ENCODE measurements at regions not wholly inside any gene's neighbourhood (a gene's known extent, or its start where the extent isn't known, plus 50 kb on each side); places are given as distances from the start of the nearest gene placed in this dataset.

- H2AFZ ChIP-seq (ENCODE audit: low read depth, low read length), result no peak overlapping the region
- H3K79me2 ChIP-seq (ENCODE audit: low read length), result no peaks in the 10 kb centered on the region
- no peak overlapping the region for H3K27ac ChIP-seq (ENCODE audit: low read length)
- H3K4me1 ChIP-seq (ENCODE audit: low read length), result no peaks in the 10 kb centered on the region
- H3K27me3 ChIP-seq (ENCODE audit: low read depth, low read length), result no peaks in the 10 kb centered on the region
- H3K36me3 ChIP-seq (replicated peaks; ENCODE audit: low read depth, low read length), result no peaks in the 10 kb centered on the region
- no peaks in the 10 kb centered on the region; the same call in 1 of the 2 replicates for H3K9me3 ChIP-seq (ENCODE audit: insufficient read depth, low read length)
- no peak overlapping the region for H3K4me2 ChIP-seq (ENCODE audit: low read length)
- no peaks in the 10 kb centered on the region for H4K20me1 ChIP-seq (ENCODE audit: insufficient read depth, low read length)
- H3K4me3 ChIP-seq (ENCODE audit: low read length), result no peak overlapping the region
- no peak for TF ChIP-seq EZH2phosphoT487 (IDR thresholded peaks at IDR 0.05; ENCODE audit: low read depth)
- no peak for TF ChIP-seq CTCF (IDR thresholded peaks at IDR 0.05; ENCODE audit: low read depth, low read length)
- H3K9ac ChIP-seq (ENCODE audit: low read length), result no peak overlapping the region
These were observed 724.7 kb downstream of the GALR1 start for GRCh38 chr18:77974329-77974728.

GRCh38 chr18:77977331-77977730 lies 727.7 kb downstream of the GALR1 start:
- Histone ChIP-seq H2AFZ (ENCODE audit: low read depth, low read length) (no peak overlapping the region), H3K4me1 (ENCODE audit: low read length) (no peaks in the 10 kb centered on the region), H3K36me3 (replicated peaks; ENCODE audit: low read depth, low read length) (no peaks in the 10 kb centered on the region), H3K9me3 (ENCODE audit: insufficient read depth, low read length) (no peaks in the 10 kb centered on the region; the same call in none of the 2 replicates), H3K27me3 (ENCODE audit: low read depth, low read length) (no peaks in the 10 kb centered on the region), H4K20me1 (ENCODE audit: insufficient read depth, low read length) (no peaks in the 10 kb centered on the region), H3K9ac (ENCODE audit: low read length) (no peak overlapping the region), H3K4me2 (ENCODE audit: low read length) (no peak overlapping the region), H3K4me3 (ENCODE audit: low read length) (no peak overlapping the region), H3K27ac (ENCODE audit: low read length) (no peak overlapping the region), H3K79me2 (ENCODE audit: low read length) (no peaks in the 10 kb centered on the region)
- no peak for TF ChIP-seq CTCF (IDR thresholded peaks at IDR 0.05; ENCODE audit: low read depth, low read length)
- TF ChIP-seq EZH2phosphoT487 (IDR thresholded peaks at IDR 0.05; ENCODE audit: low read depth), result no peak

GRCh38 chr18:77980275-77980674 lies 730.6 kb downstream of the GALR1 start:
- H3K79me2 ChIP-seq (ENCODE audit: low read length), result no peaks in the 10 kb centered on the region

GRCh38 chr18:77981874-77982273 lies 732.2 kb downstream of the GALR1 start:
- no peak overlapping the region for H3K4me2 ChIP-seq (ENCODE audit: low read length)
- no peak overlapping the region for H3K9ac ChIP-seq (ENCODE audit: low read length)
- no peaks in the 10 kb centered on the region for H3K79me2 ChIP-seq (ENCODE audit: low read length)
- no peaks in the 10 kb centered on the region; the same call in none of the 2 replicates for H3K9me3 ChIP-seq (ENCODE audit: insufficient read depth, low read length)
- no peaks in the 10 kb centered on the region for H3K36me3 ChIP-seq (replicated peaks; ENCODE audit: low read depth, low read length)
- no peaks in the 10 kb centered on the region for H4K20me1 ChIP-seq (ENCODE audit: insufficient read depth, low read length)
- no peaks in the 10 kb centered on the region for H3K4me1 ChIP-seq (ENCODE audit: low read length)
- H3K27me3 ChIP-seq (ENCODE audit: low read depth, low read length), result no peaks in the 10 kb centered on the region
- no peak overlapping the region for H3K27ac ChIP-seq (ENCODE audit: low read length)
- H2AFZ ChIP-seq (ENCODE audit: low read depth, low read length), result no peak overlapping the region
- H3K4me3 ChIP-seq (ENCODE audit: low read length), result no peak overlapping the region
- TF ChIP-seq EZH2phosphoT487 (IDR thresholded peaks at IDR 0.05; ENCODE audit: low read depth), result no peak
- TF ChIP-seq CTCF (IDR thresholded peaks at IDR 0.05; ENCODE audit: low read depth, low read length), result no peak

More at GRCh38 chr18:77980275-77980674, 730.6 kb downstream of the GALR1 start:
- no peak overlapping the region for H3K27ac ChIP-seq (ENCODE audit: low read length)
- no peak overlapping the region for H3K4me2 ChIP-seq (ENCODE audit: low read length)
- no peaks in the 10 kb centered on the region; the same call in none of the 2 replicates for H3K9me3 ChIP-seq (ENCODE audit: insufficient read depth, low read length)
- no peaks in the 10 kb centered on the region for H3K36me3 ChIP-seq (replicated peaks; ENCODE audit: low read depth, low read length)
- H2AFZ ChIP-seq (ENCODE audit: low read depth, low read length), result no peak overlapping the region
- no peaks in the 10 kb centered on the region for H3K27me3 ChIP-seq (ENCODE audit: low read depth, low read length)
- no peak overlapping the region for H3K4me3 ChIP-seq (ENCODE audit: low read length)
- H3K9ac ChIP-seq (ENCODE audit: low read length), result no peak overlapping the region
- TF ChIP-seq CTCF (IDR thresholded peaks at IDR 0.05; ENCODE audit: low read depth, low read length) (no peak), EZH2phosphoT487 (IDR thresholded peaks at IDR 0.05; ENCODE audit: low read depth) (no peak)
- H3K4me1 ChIP-seq (ENCODE audit: low read length), result no peaks in the 10 kb centered on the region
- H4K20me1 ChIP-seq (ENCODE audit: insufficient read depth, low read length), result no peaks in the 10 kb centered on the region
